ENCODE measurements at regions not wholly inside any gene's neighbourhood (a gene's known extent, or its start where the extent isn't known, plus 50 kb on each side); places are given as distances from the start of the nearest gene placed in this dataset.

DNA sequence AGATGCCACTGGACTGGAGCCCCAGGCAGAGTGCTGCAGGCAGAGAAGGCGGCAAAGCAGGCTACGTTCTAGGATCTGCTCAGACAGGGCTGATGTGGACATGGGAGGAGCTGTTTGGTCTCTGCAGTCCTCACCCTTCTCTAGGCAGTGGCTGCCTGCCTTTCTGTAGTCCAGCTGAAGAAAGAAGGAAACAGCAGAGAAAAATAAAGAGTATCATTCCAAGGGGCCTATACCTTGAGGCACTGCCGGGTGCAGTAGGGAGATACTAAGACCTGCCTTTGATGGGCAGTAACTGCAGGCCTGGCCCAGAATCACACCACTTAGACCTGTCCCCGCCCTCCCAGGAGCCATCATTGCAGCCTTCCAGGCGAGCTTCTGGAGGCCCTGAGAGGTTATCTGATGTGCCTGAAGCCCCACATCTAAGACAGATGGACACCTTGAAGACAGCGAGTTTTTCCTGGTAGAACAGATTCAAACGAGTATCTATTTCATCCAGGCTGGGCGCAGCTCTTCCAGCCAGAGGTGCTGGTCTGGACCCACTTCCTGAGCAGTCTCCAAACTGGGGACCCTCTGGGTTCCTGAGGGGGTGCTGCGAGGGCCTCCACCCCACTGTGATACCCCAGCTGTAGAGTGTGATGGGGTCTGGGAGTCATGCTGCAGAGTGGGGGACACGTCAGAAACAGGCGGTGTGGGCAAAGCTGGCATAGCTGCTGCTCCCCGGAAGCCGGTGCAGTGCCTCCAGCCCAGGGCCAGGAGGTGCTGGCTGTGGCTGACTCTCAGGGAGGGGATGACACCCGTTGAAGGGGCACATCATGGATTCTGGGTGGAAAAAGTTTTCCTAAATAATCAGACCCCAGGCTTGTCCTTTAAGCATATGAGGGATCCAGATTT, 87.3 kb upstream of the OTOS start:
- DNase-seq = no peak

DNA sequence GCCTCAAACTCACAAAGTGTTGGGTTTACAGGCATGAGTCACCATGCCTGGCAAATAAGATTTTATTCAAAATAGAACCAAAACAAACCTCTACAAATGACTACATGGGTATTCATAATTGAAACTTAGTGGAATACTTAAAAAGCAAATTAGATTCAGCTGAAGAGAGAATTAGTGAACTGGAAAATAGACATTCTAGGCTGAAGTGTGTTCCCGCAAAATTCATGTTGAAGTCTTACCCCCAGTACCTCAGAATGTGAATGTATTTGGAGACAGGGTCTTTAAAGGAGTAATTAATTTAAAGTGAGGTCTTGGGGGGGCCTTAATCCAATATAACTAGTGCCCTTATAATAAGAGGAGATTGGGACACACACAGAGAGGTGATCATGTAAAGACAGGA, 88.5 kb upstream of the OTOS start:
- no peak for DNase-seq

- no peak for DNase-seq
Measured at GRCh38 chr2:240229603-240230235, 89.3 kb upstream of the OTOS start.

DNA sequence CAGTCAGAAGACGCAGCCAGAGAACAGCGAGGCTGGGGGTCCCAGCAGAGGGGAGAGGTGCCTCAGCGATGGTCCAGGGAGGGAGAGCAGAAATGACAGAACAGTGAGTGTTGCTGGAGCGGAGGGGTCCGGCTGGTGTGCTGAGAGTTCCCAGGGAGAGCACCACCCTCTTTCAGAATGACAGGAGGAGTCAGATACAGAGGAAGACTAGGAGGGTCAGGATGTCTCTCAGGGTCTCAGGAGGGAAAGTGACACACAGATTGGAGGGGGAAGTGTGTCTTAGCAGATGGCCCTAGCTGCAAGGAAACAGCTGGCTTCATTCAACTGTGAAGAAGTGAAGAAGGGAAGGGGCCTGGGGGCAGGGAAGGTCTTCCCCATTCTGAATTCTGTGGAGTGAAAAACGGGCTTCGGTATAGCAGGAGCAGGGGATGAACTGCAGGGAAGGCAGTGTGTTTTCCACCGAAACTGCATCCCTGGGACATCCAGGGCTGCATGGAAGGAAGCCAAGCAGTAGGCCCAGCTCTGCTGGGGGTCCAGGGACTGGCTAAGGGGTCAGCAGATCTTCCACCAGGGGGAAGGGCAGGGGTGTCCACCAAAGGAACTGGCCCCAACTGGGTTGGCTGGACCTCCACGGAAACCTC, 90.0 kb upstream of the OTOS start:
- DNase-seq = no peak

- no peak for DNase-seq
Measured at GRCh38 chr2:240231838-240232244, 91.4 kb upstream of the OTOS start.

- no peak for DNase-seq
Measured at GRCh38 chr2:240232264-240232915, 91.9 kb upstream of the OTOS start.

DNA sequence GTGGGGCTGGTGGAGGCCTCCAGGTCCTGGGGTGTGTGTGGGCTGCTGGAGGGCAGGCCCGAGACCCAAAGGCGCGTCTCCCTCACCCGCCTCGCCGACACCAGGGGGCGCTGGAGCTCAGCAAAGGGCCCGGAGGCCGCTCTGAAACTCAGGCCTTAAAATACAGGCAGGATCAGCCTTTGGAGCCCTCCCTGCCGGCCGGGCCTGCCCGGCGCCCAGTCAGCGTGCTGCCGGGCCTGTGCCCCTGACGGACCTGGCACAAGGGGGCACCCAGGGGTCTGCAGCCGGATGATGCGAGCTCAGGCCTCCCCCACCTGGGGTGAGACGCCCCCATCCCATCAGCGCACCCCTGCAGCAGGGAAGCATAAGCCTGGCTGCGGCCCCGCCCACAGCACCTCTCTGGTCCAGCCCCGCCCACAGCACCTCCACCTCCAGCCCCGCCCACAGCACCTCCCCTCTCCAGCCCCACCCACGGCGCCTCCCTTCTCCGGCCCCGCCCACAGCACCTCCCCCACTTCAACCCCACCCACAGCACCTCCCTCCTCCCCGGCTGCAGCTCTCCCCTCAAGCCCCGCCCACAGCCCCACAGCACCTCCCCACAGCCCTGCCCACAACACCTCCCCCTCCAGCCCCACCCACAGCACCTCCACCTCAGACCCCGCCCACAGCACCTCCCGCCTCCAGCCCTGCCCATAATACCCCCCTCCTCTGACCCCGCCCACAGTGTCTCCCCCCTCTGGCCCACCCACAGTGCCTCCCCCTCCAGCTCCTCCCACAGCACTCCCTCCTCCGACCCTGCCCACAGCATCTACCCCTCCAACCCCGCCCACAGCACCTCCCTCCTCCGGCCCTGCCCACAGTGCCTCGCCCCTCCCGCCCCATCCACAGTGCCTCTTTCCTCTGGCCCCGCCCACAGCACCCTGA, 92.8 kb upstream of the OTOS start:
- peak; percentile 93 for DNase-seq

DNA sequence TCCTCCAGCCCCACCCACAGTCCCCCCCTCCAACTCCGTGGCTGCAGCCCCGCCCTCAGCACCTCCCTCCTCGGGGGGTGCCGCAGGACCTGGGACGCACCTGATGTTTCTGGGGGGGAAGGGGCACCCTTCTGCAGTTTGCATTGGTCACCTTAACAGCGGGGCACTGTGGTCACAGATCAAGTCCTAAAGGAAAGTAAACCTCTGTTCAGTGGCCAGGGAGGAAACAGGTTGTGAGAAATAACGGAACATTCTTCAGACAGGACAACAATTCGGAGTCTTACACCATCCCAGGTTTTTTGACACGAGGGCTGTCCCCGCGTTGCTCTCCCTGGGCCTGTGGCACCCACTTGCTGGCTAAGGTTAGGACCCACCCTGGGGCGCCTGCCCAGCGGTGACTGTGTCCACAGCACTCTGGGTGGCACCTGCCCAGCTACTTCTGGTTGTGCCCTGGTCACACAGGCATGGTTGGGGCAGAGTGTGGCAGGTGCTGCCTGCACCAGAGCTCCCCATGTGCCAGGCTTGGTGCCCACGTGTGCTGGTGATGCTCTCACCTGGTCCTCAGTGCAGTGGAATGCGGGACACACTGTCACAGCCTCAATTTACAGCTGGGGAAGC, 93.5 kb upstream of the OTOS start:
- no peak for DNase-seq

- no peak for DNase-seq
Measured at GRCh38 chr2:240234503-240234951, 94.1 kb upstream of the OTOS start.

- no peak for DNase-seq
Measured at GRCh38 chr2:240235149-240235803, 94.8 kb upstream of the OTOS start.

- DNase-seq = no peak
Measured at GRCh38 chr2:240235811-240236210, 95.4 kb upstream of the OTOS start.

GRCh38 chr2:240236217-240237111, 96.0 kb upstream of the OTOS start:
- DNase-seq = peak; percentile 96

DNA sequence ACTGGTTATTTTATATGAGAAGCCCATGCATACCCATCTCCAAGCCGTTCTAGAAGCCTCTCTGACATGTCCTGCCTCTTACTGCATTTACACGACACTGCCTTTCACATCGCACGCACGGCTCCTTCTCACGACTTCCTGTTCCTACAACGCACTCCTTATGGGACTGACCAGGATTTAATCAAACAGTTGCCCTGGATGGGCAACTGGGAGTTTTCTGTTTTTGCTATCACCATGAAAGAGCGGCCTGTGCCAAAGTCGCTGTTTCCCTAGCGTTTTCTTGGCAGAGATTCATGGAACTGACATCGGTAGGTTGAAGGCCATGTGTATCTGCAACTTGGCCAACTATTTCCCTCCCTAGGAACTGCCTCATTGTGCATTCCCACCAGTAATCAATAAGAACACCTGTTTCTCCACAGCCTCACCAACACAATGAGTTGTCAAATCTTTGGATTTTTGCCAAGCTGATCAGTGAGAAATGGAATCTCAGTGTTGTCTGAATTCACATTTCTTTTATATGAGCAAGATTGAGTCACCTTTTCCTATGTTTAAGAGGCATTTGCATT, 97.2 kb upstream of the OTOS start:
- peak; percentile 70 for DNase-seq

- no peak for DNase-seq
Measured at GRCh38 chr2:240238201-240238600, 97.7 kb upstream of the OTOS start.

- DNase-seq = no peak
Measured at GRCh38 chr2:240238786-240239185, 98.3 kb upstream of the OTOS start.

GRCh38 chr2:240239325-240239724, 98.9 kb upstream of the OTOS start:
- DNase-seq = no peak

- peak; percentile 44 for DNase-seq
Measured at GRCh38 chr2:240240017-240240734, 99.7 kb upstream of the OTOS start.

DNA sequence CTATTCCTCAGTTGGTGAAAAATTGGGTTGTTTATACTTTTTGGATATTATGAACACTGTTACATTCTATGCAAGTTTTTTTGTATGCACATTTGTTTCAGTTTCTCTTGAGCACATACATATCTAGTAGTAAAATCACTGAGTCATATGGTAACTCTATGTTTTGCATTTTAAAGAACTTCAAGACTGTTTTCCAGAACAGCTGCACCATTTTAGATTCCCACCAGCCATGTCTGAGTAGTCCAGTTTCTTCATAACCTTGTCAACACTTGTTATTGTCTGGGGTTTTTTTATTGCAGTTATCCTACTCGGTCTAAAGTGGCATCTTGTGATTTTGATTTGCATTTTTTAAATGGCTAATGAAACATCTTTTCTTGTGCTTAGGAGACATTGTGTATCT, 100.3 kb upstream of the OTOS start:
- no peak for DNase-seq
